Ishikawa (cell line): ENCODE measurements at regions not wholly inside any gene's neighbourhood (a gene's known extent, or its start where the extent isn't known, plus 50 kb on each side); places are given as distances from the start of the nearest gene placed in this dataset.

Source experiments
- CEBPB ChIP-seq: IDR thresholded peaks from 2 replicates; pipeline ENCODE4 v1.6.1; 2012
- CREB1 ChIP-seq: IDR thresholded peaks from 2 replicates; pipeline ENCODE4 v1.6.1; 2012; ENCODE audit warnings: low read depth
- EGR1 ChIP-seq: IDR thresholded peaks from 2 replicates; pipeline ENCODE4 v1.6.1; 2012
- EP300 ChIP-seq: IDR thresholded peaks from 2 replicates; pipeline ENCODE4 v1.6.1; 2012; ENCODE audit warnings: borderline replicate concordance
- FOXM1 ChIP-seq: IDR thresholded peaks from 2 replicates; pipeline ENCODE4 v1.6.1; 2012; ENCODE audit warnings: low read depth, borderline replicate concordance
- MAX ChIP-seq: IDR thresholded peaks from 2 replicates; pipeline ENCODE4 v1.6.1; 2012
- NFIC ChIP-seq: IDR thresholded peaks from 2 replicates; pipeline ENCODE4 v1.6.1; 2012
- RAD21 ChIP-seq: IDR thresholded peaks from 2 replicates; pipeline ENCODE4 v1.6.1; 2012; ENCODE audit warnings: low read depth
- REST ChIP-seq: IDR thresholded peaks from 2 replicates; pipeline ENCODE4 v1.6.1; 2012; ENCODE audit warnings: low read depth, mild to moderate bottlenecking
- TAF1 ChIP-seq: IDR thresholded peaks from 2 replicates; pipeline ENCODE4 v1.6.1; 2012; ENCODE audit warnings: low read depth, mild to moderate bottlenecking
- TCF12 ChIP-seq: IDR thresholded peaks from 2 replicates; pipeline ENCODE4 v1.6.1; 2012; ENCODE audit warnings: low read depth
- TEAD4 ChIP-seq: IDR thresholded peaks from 2 replicates; pipeline ENCODE4 v1.6.1; 2012
- USF1 ChIP-seq: IDR thresholded peaks from 2 replicates; pipeline ENCODE4 v1.6.1; 2012
- YY1 ChIP-seq: IDR thresholded peaks from 2 replicates; pipeline ENCODE4 v1.6.1; 2012; ENCODE audit warnings: low read depth
- ZBTB7A ChIP-seq: IDR thresholded peaks from 2 replicates; pipeline ENCODE4 v1.6.1; 2012; ENCODE audit warnings: low read depth

- TF ChIP-seq YY1 (no peak), REST (no peak), CEBPB (no peak), CREB1 (no peak), TAF1 (no peak), EP300 (no peak)
These were observed 62.8 kb upstream of the NAV3 start for GRCh38 chr12:77767756-77768343.

- TF ChIP-seq EP300, result no peak
- no peak for TF ChIP-seq MAX
- TF ChIP-seq NFIC, result no peak
- no peak for TF ChIP-seq TEAD4
- no peak for TF ChIP-seq ZBTB7A
- no peak for TF ChIP-seq USF1
- no peak for TF ChIP-seq RAD21
These were observed 63.4 kb upstream of the NAV3 start for GRCh38 chr12:77767335-77767734.

- TF ChIP-seq CREB1 (no peak), EGR1 (no peak), USF1 (no peak), EP300 (no peak), TAF1 (no peak), ZBTB7A (no peak), FOXM1 (no peak), NFIC (no peak), CEBPB (no peak), TEAD4 (no peak), RAD21 (no peak), MAX (no peak), YY1 (no peak), TCF12 (no peak), REST (no peak)
These were observed 64.5 kb upstream of the NAV3 start for GRCh38 chr12:77766224-77766623.

GRCh38 chr12:77761286-77761685, 69.4 kb upstream of the NAV3 start:
- TF ChIP-seq TCF12, result no peak

- no peak for TF ChIP-seq NFIC
- no peak for TF ChIP-seq TCF12
- no peak for TF ChIP-seq CREB1
- no peak for TF ChIP-seq TEAD4
- no peak for TF ChIP-seq RAD21
- TF ChIP-seq MAX, result no peak
- TF ChIP-seq TAF1, result no peak
- TF ChIP-seq REST, result no peak
- no peak for TF ChIP-seq YY1
- TF ChIP-seq FOXM1, result no peak
- no peak for TF ChIP-seq EGR1
- TF ChIP-seq ZBTB7A, result no peak
- TF ChIP-seq CEBPB, result no peak
These were observed 70.2 kb upstream of the NAV3 start for GRCh38 chr12:77760271-77761025.
